Body of pancreas (tissue), 4 donors: ENCODE measurements at regions not wholly inside any gene's neighbourhood (a gene's known extent, or its start where the extent isn't known, plus 50 kb on each side); places are given as distances from the start of the nearest gene placed in this dataset.

Experiments used
- POLR2A ChIP-seq, 3 donors: fragments of 450-650 bp; IDR thresholded peaks; one replicate each; pipeline ENCODE4 v1.6.1; 2016; ENCODE audit warnings: antibody characterized with exemption in 3 of 3, mild to moderate bottlenecking in 2 of 3
- TF ChIP-seq, protein P1 (sequence below), 7 experiments: fragments of 450-650 bp in 4 of 7; fragments of 200-600 bp in 3 of 7; sonication (generic) in 3 of 7; IDR thresholded peaks; one replicate each; pipeline ENCODE4 v1.5.1; 2016 to 2019; ENCODE audit warnings: antibody characterized with exemption in 7 of 7

- no peak for TF ChIP-seq POLR2A (IDR thresholded peaks at IDR 0.05)
- TF ChIP-seq, protein P1, sequence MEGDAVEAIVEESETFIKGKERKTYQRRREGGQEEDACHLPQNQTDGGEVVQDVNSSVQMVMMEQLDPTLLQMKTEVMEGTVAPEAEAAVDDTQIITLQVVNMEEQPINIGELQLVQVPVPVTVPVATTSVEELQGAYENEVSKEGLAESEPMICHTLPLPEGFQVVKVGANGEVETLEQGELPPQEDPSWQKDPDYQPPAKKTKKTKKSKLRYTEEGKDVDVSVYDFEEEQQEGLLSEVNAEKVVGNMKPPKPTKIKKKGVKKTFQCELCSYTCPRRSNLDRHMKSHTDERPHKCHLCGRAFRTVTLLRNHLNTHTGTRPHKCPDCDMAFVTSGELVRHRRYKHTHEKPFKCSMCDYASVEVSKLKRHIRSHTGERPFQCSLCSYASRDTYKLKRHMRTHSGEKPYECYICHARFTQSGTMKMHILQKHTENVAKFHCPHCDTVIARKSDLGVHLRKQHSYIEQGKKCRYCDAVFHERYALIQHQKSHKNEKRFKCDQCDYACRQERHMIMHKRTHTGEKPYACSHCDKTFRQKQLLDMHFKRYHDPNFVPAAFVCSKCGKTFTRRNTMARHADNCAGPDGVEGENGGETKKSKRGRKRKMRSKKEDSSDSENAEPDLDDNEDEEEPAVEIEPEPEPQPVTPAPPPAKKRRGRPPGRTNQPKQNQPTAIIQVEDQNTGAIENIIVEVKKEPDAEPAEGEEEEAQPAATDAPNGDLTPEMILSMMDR (IDR thresholded peaks at IDR 0.05), result no peak
Measured at GRCh38 chr5:88552426-88552825, 283.8 kb upstream of the TMEM161B start.
